OCI-LY3 (cell line): ENCODE measurements at regions not wholly inside any gene's neighbourhood (a gene's known extent, or its start where the extent isn't known, plus 50 kb on each side); places are given as distances from the start of the nearest gene placed in this dataset.

ENCODE experiments used
- H2AFZ ChIP-seq: fragments of 200-600, 300-600 bp; shearing (Covaris generic); 2 replicates; pipeline ENCODE4 v1.6.0; 2014; ENCODE audit warnings: antibody characterized with exemption, low read depth, low read length
- H3K27ac ChIP-seq: fragments of 200-600, 300-600 bp; sonication (generic); 2 replicates; pipeline ENCODE4 v1.5.1; 2014; ENCODE audit warnings: mild to moderate bottlenecking, low read length, moderate library complexity, mixed read lengths
- H3K27me3 ChIP-seq: fragments of 200-600, 300-600 bp; sonication (generic); 2 replicates; pipeline ENCODE4 v1.6.1; 2014; ENCODE audit warnings: low read depth, low read length, mixed read lengths
- H3K36me3 ChIP-seq: fragments of 200-600, 300-600 bp; sonication (generic); replicated peaks from 2 replicates; pipeline ENCODE3; 2014; ENCODE audit warnings: low read depth, low read length, mixed read lengths
- H3K4me1 ChIP-seq: fragments of 300-600, 200-600 bp; sonication (generic); 2 replicates; pipeline ENCODE4 v1.6.1; 2014; ENCODE audit warnings: low read length, mixed read lengths
- H3K4me2 ChIP-seq: fragments of 200-600, 300-600 bp; sonication (generic); 2 replicates; pipeline ENCODE4 v1.6.1; 2014; ENCODE audit warnings: low read length, mixed read lengths
- H3K4me3 ChIP-seq: fragments of 300-600, 200-600 bp; sonication (generic); 2 replicates; pipeline ENCODE4 v1.5.1; 2014; ENCODE audit warnings: antibody characterized with exemption, mild to moderate bottlenecking, low read length, moderate library complexity
- H3K79me2 ChIP-seq: fragments of 300-600, 200-600 bp; shearing (Covaris generic); 2 replicates; pipeline ENCODE4 v1.6.1; 2014; ENCODE audit warnings: mild to moderate bottlenecking, low read length, mixed read lengths
- H3K9ac ChIP-seq: fragments of 300-600, 200-600 bp; shearing (Covaris generic); 2 replicates; pipeline ENCODE4 v1.6.0; 2014; ENCODE audit warnings: mild to moderate bottlenecking, low read length, moderate library complexity
- H3K9me3 ChIP-seq: fragments of 200-600, 300-600 bp; shearing (Covaris generic); 2 replicates; pipeline ENCODE4 v1.6.1; 2014; ENCODE audit warnings: low read length, mixed read lengths; ENCODE audit not compliant: insufficient read depth
- H4K20me1 ChIP-seq: fragments of 200-600, 300-600 bp; sonication (generic); 2 replicates; pipeline ENCODE4 v1.6.1; 2016; ENCODE audit warnings: low read length, mixed read lengths; ENCODE audit not compliant: insufficient read depth
- EZH2phosphoT487 ChIP-seq: fragments of 200-600 bp; shearing (Covaris generic); IDR thresholded peaks from 2 replicates; pipeline ENCODE4 v1.6.1; 2018; ENCODE audit warnings: antibody characterized with exemption, mixed run types, low read depth
- TF ChIP-seq, protein P1 (sequence below): fragments of 200-600, 300-600 bp; sonication (generic); IDR thresholded peaks from 2 replicates; pipeline ENCODE4 v1.5.1; 2014; ENCODE audit warnings: antibody characterized with exemption, low read length, low read depth

DNA sequence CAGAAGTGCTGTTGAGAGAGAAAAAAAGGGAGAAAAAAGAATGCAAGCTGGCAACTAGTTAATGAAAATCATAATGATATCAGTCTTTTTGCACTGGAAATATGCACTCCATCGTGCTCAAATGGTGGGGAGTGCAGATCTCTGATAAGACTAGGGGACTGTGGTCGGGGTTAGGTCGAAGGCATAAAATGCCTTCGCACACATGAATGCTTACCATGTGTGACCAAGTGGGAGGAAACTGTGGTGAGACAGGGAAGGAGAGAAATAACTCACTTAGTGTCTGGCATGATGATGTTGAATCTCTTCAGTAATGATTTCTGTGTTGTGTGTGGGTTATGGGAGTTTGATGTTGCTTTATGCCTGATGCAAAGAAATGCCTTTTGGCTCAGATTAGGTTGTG lies 358.9 kb downstream of the FBXO8 start:
- Histone ChIP-seq H3K27me3 (no peaks in the 10 kb centered on the region), H3K4me2 (no peak overlapping the region), H3K9me3 (no peaks in the 10 kb centered on the region), H3K79me2 (no peaks in the 10 kb centered on the region), H3K36me3 (no peaks in the 10 kb centered on the region), H4K20me1 (no peaks in the 10 kb centered on the region), H3K4me3 (no peak overlapping the region), H3K4me1 (peaks cover 7% of the 10 kb centered on the region), H3K9ac (no peak overlapping the region), H2AFZ (no peak overlapping the region), H3K27ac (no peak overlapping the region)
- TF ChIP-seq EZH2phosphoT487, result no peak
- TF ChIP-seq, protein P1, sequence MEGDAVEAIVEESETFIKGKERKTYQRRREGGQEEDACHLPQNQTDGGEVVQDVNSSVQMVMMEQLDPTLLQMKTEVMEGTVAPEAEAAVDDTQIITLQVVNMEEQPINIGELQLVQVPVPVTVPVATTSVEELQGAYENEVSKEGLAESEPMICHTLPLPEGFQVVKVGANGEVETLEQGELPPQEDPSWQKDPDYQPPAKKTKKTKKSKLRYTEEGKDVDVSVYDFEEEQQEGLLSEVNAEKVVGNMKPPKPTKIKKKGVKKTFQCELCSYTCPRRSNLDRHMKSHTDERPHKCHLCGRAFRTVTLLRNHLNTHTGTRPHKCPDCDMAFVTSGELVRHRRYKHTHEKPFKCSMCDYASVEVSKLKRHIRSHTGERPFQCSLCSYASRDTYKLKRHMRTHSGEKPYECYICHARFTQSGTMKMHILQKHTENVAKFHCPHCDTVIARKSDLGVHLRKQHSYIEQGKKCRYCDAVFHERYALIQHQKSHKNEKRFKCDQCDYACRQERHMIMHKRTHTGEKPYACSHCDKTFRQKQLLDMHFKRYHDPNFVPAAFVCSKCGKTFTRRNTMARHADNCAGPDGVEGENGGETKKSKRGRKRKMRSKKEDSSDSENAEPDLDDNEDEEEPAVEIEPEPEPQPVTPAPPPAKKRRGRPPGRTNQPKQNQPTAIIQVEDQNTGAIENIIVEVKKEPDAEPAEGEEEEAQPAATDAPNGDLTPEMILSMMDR, result no peak

DNA sequence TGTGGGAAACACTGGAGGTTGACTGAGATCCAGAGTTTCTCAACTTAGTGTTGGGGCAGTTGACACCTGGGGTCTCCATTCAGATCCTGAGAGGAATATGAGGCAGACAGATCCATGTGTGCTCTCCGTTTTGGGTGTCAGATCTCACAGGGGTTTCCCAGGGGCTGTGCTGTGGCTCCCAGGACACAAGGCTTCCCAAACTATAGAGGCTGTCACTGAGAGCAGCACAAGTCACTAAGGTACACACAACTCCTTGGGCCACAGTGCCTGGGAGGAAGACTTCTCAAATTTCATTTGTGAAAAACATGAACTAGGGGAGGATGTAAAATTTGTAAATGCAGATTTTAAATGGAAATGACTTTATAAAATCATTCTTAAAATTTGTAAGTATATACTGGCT lies 363.6 kb downstream of the FBXO8 start:
- Histone ChIP-seq H3K4me2 (no peak overlapping the region), H2AFZ (no peak overlapping the region), H3K36me3 (no peaks in the 10 kb centered on the region), H3K27ac (no peak overlapping the region), H3K4me3 (no peak overlapping the region), H3K9ac (no peak overlapping the region), H3K79me2 (no peaks in the 10 kb centered on the region), H3K4me1 (peaks cover 5% of the 10 kb centered on the region), H3K27me3 (no peaks in the 10 kb centered on the region), H4K20me1 (no peaks in the 10 kb centered on the region), H3K9me3 (no peaks in the 10 kb centered on the region)
- TF ChIP-seq, protein P1, result no peak
- no peak for TF ChIP-seq EZH2phosphoT487

DNA sequence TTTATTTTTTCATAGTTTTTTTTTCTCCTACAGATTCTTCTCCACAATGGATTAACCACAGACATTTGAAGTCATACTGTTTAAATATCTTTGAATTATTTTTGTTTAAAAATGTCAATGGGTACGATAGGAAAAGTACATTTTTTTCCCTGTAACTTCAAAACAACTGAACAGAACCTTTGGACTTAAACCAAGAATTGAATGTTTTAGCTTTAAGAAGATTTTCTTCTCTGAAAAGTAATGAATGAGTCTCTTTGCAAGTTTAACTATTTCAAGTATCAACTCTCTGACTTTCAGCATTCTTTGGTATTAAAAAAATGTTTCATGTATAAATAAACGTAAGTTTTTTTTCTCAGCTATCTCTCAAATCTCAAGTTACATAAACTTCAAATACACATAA lies 364.3 kb downstream of the FBXO8 start:
- H3K4me2 ChIP-seq, result no peak overlapping the region
- no peaks in the 10 kb centered on the region for H3K9me3 ChIP-seq
- H2AFZ ChIP-seq, result no peak overlapping the region
- H3K9ac ChIP-seq, result no peak overlapping the region
- no peak overlapping the region for H3K4me3 ChIP-seq
- no peaks in the 10 kb centered on the region for H4K20me1 ChIP-seq
- no peaks in the 10 kb centered on the region for H3K79me2 ChIP-seq
- H3K27ac ChIP-seq, result no peak overlapping the region
- no peaks in the 10 kb centered on the region for H3K4me1 ChIP-seq
- TF ChIP-seq, protein P1, result no peak
- TF ChIP-seq EZH2phosphoT487, result no peak
- no peaks in the 10 kb centered on the region for H3K27me3 ChIP-seq
- H3K36me3 ChIP-seq, result no peaks in the 10 kb centered on the region

- H3K4me2 ChIP-seq, result no peak overlapping the region
- H3K4me3 ChIP-seq, result no peak overlapping the region
- H4K20me1 ChIP-seq, result no peaks in the 10 kb centered on the region
- no peaks in the 10 kb centered on the region for H3K36me3 ChIP-seq
- H3K27me3 ChIP-seq, result no peaks in the 10 kb centered on the region
- no peaks in the 10 kb centered on the region for H3K4me1 ChIP-seq
- TF ChIP-seq, protein P1, result no peak
- TF ChIP-seq EZH2phosphoT487, result no peak
- 0 out of 2 replicates have a peak overlapping the region, but pooled peaks have one; percentile 14 for H2AFZ ChIP-seq
- H3K27ac ChIP-seq, result no peak overlapping the region
- H3K79me2 ChIP-seq, result no peaks in the 10 kb centered on the region
- no peak overlapping the region for H3K9ac ChIP-seq
- no peaks in the 10 kb centered on the region for H3K9me3 ChIP-seq
These were observed 366.1 kb downstream of the FBXO8 start for GRCh38 chr4:173917255-173917960.
